ENCODE measurements at regions not wholly inside any gene's neighbourhood (a gene's known extent, or its start where the extent isn't known, plus 50 kb on each side); places are given as distances from the start of the nearest gene placed in this dataset.

DNA sequence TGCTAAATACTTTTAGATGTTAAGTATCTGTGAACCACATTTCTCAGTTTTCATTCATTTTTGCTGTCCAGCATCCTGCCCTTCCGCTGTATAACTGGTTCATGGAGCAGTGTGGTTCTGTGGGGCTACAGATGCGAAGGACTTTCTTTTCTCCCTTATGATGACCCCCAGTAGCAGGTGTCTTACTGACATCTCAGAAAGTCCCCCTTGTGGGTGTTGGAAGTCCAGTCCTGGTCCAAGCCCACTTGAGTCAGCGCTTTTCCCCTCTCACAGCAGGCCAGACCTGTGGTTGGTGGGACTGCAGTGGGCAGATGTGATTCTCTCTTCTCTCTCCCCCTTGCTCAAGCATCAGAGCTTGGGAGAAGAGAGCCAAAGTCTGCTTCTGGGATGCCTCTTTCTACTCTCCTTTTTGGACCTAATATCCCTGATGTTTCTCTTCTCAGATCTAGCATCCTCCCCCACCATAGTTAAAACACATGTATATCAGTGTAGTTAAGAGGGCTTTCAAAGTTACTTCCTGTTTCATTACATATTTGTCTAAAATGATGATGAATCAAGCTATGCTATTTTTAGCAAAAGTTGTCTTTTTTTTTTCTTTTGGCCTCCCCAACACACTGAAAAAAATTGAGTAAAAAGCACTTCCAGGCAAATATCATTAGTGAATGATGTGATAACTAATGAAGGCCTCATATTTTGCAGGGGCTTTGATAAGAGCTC, 119.5 kb upstream of the ZNF618 start:
- TF ChIP-seq CTCF (optimal IDR thresholded peaks at IDR 0.05 in 1 of 3, IDR thresholded peaks at IDR 0.05 in 1 of 3, conservative IDR thresholded peaks at IDR 0.05 in 1 of 3; ENCODE audit: extremely low read depth in 1 of 3, insufficient read depth in 2 of 3, low read length in 3 of 3) (no peak), EZH2 (IDR thresholded peaks at IDR 0.05; ENCODE audit: low read length) (no peak)

Data from keratinocyte (primary cell).